GM21825 (cell line): ENCODE measurements at regions not wholly inside any gene's neighbourhood (a gene's known extent, or its start where the extent isn't known, plus 50 kb on each side); places are given as distances from the start of the nearest gene placed in this dataset.
"Not testable (repeated sequence)": the region's sequence is repeated elsewhere in the genome, so short reads cannot be mapped to it uniquely, and the experiment has no call there.

Experiments
- ATAC-seq: cut with Tn5 transposase; IDR thresholded peaks from one replicate; pipeline ENCODE4 v1.9.1; 2021; ENCODE audit warnings: mild to moderate bottlenecking, moderate library complexity; ENCODE audit not compliant: unreplicated experiment

GRCh38 chr14:41297576-41298327 is 308.9 kb upstream of the LRFN5 start:
- no peak for ATAC-seq

DNA sequence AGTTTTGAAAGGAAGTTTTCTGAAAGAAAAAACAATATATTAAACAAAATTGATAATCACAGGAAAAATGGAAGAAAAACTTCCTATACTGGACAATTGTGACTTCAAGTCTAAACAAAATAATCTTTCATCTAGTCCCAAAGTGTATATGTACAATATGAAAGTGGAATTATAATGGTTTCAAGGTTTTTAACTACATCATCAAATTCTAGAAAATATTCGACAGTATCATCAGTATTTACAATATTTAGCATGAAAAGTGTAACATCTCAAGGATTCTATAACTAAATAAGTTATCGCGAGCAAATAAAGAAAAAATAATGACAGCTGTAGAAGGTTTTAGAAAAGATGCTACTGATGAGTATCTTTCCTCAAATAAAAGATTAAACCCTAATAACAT is 310.9 kb upstream of the LRFN5 start:
- ATAC-seq = no peak

- ATAC-seq = no peak
Observed at GRCh38 chr14:41289025-41289424, 317.7 kb upstream of the LRFN5 start.

- no peak for ATAC-seq
Observed at GRCh38 chr14:41285186-41285748, 321.4 kb upstream of the LRFN5 start.

GRCh38 chr14:41280745-41281144 is 325.9 kb upstream of the LRFN5 start:
- ATAC-seq = no peak

- ATAC-seq = no peak
Observed at GRCh38 chr14:41277450-41277849, 329.2 kb upstream of the LRFN5 start.

DNA sequence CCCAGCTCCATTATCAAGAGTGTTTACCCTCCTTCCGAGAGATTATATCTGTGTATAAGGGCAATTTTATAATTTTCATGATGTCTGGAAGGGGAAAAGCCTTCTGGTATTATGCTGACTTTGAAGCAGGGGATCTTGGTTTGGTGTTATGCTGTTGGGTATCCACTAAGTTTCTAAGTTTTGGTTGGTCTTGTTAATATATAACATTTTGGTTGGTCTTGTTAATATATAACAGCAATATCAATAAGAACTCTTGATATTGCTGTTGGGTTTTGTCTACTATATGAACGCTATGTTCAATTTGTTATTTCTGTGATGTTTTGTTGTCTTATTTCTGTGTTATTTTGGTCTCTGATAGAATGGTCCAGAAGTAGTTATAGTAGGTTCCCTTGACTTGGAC is 349.2 kb upstream of the LRFN5 start:
- no peak for ATAC-seq

- ATAC-seq = no peak
Observed at GRCh38 chr14:41235466-41235865, 371.2 kb upstream of the LRFN5 start.

DNA sequence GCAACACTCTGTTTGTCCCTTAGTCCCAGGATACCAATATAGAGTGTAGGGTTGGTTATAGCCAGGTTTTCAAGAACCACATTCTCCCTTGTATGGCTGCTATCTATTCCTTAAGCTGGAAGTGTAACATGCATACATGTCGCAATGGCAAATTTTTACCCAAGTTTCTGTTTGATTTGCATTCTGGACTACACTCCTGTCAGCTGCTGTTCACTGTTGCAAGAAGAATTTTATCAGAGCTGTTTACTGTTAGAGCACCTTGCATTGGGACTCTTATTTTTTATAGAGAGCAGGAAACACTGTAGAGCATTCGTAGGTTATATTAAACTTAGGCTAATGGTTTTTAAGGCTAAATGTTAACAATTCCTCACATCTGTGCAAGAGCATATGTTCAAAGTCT is 376.0 kb upstream of the LRFN5 start:
- ATAC-seq = no peak

GRCh38 chr14:41229824-41230223 is 376.9 kb upstream of the LRFN5 start:
- ATAC-seq = no peak

GRCh38 chr14:41225433-41225832 is 381.2 kb upstream of the LRFN5 start:
- ATAC-seq = no peak

DNA sequence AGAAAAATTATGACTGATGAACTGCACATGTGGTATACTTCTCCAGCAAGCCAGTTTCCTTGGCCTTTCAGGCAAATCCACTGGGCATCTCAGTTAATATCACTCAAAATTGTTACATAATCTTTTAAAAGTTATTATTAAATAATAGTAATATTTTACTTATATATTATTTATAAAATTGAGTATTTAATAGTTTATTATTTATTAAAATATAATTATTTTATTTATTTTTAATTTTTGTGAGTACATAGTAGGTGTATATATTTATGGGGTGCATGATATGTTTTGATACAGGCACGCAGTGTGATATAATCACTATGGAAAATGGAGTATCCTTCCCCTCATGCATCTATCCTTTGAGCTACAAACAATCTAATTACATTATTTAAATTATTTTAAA is 384.1 kb upstream of the LRFN5 start:
- no peak for ATAC-seq

- ATAC-seq = not testable (repeated sequence)
Observed at GRCh38 chr14:41214978-41215377, 391.7 kb upstream of the LRFN5 start.

DNA sequence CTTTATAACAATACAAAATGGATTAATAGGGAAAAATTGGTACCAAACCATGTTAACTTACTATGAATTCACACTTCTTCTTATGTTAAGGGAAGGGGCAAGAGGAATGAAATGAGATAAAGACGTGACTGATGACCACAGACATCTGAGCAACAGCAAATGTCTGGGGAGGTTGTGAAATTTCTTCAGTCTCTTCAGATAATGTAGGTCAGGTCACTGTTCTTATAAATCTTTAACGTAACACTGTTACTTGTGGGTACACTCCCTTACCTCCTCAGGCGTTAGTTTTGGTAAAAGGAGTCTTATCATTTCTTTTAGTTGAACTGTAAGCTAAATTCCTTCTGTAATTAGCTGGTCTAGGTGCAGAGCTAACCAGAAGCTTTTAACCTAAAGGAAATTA is 405.0 kb upstream of the LRFN5 start:
- ATAC-seq = no peak

GRCh38 chr14:41187868-41188267 is 418.8 kb upstream of the LRFN5 start:
- no peak for ATAC-seq

GRCh38 chr14:41171045-41171444 is 435.6 kb upstream of the LRFN5 start:
- ATAC-seq = no peak

GRCh38 chr14:41167040-41167439 is 439.6 kb upstream of the LRFN5 start:
- no peak for ATAC-seq

DNA sequence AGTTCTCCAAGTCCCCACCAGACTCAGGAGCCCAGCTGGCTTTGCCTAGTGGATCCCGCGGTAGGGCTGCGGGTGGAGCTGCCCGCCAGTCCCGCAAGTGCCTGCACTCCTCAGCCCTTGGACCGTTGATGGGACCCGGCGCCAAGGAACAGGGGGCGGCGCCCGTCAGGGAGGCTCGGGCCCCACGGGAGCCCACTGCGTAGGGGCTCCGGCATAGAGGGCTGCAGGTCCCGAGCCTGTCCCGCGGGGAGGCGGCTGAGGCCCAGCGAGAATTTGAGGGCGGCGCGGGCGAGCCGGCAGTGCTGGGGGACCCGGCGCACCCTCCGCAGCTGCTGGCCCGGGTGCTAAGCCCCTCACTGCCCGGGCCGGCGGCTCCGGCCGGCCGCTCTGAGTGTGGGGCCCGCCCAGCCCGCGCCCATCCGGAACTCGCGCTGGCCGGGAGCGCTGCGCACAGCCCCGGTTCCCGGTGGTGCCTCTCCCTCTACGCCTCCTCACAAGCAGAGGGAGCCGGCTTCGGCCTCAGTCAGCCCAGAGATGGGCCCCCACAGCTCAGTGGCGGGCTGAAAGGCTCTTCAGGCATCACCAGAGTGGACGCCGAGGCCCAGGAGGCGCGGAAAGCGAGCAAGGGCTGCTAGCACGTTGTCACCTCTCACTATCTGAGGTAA is 452.4 kb upstream of the LRFN5 start:
- ATAC-seq = no peak

GRCh38 chr14:41146391-41146790 is 460.3 kb upstream of the LRFN5 start:
- no peak for ATAC-seq

GRCh38 chr14:41144370-41144769 is 462.3 kb upstream of the LRFN5 start:
- no peak for ATAC-seq

- ATAC-seq = no peak
Observed at GRCh38 chr14:41137741-41138140, 468.9 kb upstream of the LRFN5 start.

DNA sequence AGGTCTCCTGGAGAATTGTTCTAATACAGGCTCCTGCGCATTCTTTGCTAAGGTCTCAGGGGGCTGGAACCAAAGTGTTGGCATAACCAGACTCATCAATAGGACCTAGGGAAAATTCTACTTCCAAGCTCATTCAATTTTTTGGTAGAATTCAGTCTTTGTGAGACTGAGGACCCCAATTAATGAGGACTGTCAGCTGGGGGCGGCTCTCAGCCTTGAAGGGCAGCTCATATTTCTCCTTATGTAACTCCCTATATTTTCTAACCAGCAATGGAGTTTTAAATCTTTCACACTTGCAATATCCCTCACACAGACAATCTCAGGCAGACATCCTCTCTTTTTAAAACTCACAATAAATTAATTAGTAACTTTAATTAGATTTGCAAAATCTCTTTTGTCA is 476.4 kb upstream of the LRFN5 start:
- ATAC-seq = no peak
